Nucleus accumbens (tissue), 56 donors: ENCODE measurements at regions not wholly inside any gene's neighbourhood (a gene's known extent, or its start where the extent isn't known, plus 50 kb on each side); places are given as distances from the start of the nearest gene placed in this dataset.
A peak's percentile ranks its signal among the peaks of the same experiment; 100 is the strongest.

Source experiments
- DNase-seq, 56 donors: peaks; one replicate each; lab custom pipeline; 2025; lab: John Stamatoyannopoulos, UW

DNA sequence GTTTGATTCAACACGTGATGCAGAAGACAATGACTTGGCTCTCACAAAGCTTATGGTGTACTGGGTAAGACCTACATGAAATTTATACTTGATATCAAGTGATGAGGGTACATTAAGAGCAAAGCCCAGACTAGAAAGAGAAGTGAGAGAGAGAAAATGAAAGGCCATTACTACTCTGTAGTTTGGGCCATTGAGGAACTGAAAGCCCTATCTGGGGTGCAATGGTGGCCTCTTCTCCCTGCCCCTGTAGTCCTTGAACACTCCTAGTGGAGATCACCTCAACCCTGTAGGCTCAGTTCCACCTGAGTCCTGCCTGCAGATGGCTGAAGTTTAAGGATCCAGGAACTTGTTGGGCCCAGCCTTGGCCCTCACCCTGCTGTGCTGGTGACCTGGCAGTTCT, 569.8 kb upstream of the MEX3C start:
- no peak for DNase-seq

GRCh38 chr18:51778115-51778514, 561.9 kb upstream of the DCC start:
- DNase-seq, result no peak

- no peak for DNase-seq
Observed at GRCh38 chr18:51789871-51790270, 550.1 kb upstream of the DCC start.

DNA sequence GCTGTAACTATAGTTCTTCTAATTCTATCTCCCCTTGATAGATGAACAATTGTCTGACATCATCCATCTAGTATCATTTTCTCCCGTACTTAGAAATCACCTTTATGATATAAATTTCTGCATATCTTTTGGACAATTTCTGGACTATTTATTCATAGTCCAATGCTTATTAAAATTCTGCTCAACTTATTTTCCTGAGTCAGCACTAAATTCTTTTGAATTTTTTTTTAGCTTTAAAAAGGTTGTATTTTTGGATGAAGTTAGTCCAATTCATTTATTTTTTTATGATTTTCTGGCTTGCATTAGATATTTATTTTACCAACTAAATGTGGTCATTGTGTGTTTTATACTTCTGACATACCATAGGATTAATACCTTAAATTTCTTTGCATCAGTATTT, 538.5 kb upstream of the DCC start:
- DNase-seq, result no peak

- DNase-seq, result peak in 1 of 56 donors; percentile 6
Observed at GRCh38 chr18:51802569-51803428, 537.2 kb upstream of the DCC start.

GRCh38 chr18:51807336-51807735, 532.7 kb upstream of the DCC start:
- no peak for DNase-seq

GRCh38 chr18:51811883-51812282, 528.1 kb upstream of the DCC start:
- no peak for DNase-seq

DNA sequence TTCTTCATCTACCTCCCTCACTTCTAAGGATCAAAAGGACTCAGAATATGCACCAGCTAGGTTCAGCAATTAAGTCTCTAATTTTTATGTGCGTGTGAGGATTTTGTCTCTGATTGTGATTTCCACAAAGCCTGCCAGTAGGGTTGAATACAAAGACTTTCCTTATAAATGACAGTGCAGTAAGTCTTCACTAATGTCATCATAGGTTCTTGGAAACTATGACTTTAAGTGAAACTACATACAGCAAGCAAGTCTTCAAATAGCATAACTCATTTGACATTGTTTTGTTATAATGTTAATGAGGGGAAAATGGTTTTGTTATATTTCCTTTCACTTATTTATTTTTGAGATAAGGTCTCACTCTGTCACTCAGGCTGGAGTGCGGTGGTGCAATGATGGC, 526.3 kb upstream of the DCC start:
- no peak for DNase-seq

DNA sequence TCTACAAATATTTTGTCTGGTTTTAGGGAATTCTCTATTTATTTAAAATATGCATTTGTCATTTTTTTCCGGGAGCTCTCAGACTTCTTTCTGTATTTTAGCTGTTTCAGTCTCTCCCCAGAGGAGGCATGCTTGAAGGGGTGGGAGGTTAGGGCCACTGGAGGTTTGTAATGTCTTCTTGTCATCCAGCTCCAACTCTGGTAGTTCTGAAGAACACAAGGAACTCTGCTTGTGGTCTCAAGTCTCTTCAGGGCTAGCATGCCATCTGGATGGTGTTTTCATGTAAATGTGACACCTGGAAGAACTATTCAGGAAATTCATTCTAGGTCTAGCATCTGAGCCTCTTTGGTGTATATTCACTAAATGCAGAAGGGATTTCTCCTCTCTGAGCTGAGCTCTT, 518.4 kb upstream of the DCC start:
- no peak for DNase-seq

GRCh38 chr18:51824746-51825145, 515.3 kb upstream of the DCC start:
- DNase-seq, result no peak

GRCh38 chr18:51833850-51834249, 506.1 kb upstream of the DCC start:
- no peak for DNase-seq

- no peak for DNase-seq
Observed at GRCh38 chr18:51848702-51849101, 491.3 kb upstream of the DCC start.

DNA sequence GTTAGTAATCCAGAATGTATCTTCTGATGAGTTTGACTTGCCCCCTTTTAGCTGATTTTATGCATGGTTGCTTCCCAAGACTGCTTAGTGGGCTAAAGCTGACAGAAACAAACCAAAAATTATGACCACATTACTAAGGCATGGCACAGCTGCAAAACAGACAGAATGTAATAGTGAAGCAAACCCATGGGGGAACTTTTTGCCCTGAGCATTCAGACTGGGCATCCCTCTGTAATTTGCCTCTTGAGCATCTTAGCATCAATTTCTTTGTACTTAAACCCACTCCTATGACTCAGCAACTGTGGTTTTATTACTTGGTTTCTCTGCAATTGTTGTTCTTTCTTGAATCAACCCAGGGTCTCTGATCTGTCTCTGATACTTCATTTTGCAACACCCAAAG, 487.3 kb upstream of the DCC start:
- DNase-seq, result no peak

DNA sequence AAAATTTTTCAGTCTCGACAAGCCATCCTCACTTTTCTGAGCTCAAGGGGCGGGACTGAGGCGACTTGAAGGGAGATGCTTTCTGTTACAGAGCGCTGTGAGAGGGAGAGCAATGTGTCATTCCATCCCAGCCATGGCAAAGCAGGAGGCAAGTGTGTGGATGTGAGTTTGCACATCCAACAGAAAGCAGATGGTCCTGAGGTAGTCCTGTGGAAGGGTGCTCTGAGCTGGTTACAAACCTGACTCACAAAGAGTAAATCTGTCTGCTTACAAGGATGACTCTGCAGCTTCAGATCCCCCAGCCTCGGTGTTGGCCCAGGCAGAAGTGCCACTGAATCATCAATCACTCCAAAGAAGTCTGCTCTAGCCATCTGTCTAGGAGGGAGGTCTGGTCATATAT, 482.0 kb upstream of the DCC start:
- no peak for DNase-seq

GRCh38 chr18:51861046-51861445, 479.0 kb upstream of the DCC start:
- DNase-seq, result no peak

GRCh38 chr18:51862051-51862715, 477.8 kb upstream of the DCC start:
- DNase-seq, result no peak

DNA sequence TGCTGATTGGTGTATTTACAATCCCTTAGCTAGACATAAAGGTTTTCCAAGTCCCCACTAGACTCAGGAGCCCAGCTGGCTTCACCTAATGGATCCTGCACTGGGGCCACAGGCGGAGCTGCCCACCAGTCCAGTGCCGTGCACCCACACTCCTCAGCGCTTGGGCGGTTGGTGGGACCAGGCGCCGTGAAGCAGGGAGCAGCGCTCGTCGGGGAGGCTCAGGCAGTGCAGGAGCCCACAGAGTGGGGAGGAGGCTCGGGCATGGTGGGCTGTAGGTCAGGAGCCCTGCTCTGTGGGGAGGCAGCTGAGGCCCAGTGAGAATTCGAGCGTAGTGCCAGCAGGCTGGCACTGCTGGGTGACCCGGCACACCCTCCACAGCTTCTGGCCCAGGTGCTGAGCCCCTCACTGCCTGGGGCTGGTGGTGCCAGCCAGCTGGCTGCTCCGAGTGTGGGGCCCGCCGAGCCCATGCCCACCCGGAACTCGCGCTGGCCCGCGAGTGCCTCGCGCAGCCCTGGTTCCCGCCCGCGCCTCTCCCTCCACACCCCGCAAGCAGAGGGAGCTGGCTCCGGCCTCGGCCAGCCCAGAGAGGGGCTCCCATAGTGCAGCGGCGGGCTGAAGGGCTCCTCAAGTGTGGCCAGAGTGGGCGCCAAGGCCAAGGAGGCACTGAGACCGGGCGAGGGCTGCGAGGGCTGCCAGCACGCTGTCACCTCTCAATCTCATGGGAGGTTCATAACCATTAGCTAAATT, 475.6 kb upstream of the DCC start:
- no peak for DNase-seq

DNA sequence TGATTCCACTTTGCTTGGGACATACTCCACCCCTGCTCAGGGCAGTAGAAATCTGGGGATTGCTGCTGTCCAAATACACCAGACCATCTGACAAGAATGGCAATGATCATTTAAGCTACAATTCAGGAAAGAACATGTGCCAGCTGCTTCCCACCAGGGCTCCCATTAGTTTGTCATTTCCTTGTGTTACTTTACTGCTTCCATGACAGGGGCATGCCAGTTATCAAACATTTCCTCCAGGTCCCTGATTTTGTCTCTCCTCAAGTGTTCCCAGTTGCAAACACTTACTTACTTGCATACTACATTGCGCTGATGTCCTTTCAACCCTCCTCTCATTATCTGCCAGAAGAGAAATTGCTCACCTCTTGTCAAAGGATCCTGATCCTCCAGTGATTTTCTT, 474.5 kb upstream of the DCC start:
- no peak for DNase-seq

DNA sequence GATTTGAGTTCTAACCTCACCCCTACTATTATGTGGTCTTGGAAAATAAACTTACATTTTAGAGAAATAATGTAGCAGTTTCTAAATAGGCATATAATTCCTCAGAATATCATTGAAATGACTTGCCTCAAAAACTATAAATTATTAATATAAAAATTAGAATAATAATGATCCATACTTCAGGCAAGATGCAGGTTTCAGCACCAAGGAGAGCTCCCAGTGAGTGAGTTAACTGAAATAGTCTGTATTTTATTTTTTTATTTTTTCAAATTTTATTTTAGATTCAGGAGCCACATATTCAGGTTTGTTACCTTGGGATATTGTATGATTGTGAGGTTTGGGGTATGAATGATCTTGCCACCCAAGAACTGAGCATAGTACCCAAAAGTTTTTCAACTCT, 472.2 kb upstream of the DCC start:
- DNase-seq, result no peak

- DNase-seq, result no peak
Observed at GRCh38 chr18:51878724-51879123, 461.3 kb upstream of the DCC start.

GRCh38 chr18:51879329-51879728, 460.7 kb upstream of the DCC start:
- no peak for DNase-seq

GRCh38 chr18:51881394-51881793, 458.6 kb upstream of the DCC start:
- DNase-seq, result no peak
